OCI-LY3 (cell line): ENCODE measurements at regions not wholly inside any gene's neighbourhood (a gene's known extent, or its start where the extent isn't known, plus 50 kb on each side); places are given as distances from the start of the nearest gene placed in this dataset.

Source experiments
- H2AFZ ChIP-seq: fragments of 200-600, 300-600 bp; shearing (Covaris generic); 2 replicates; pipeline ENCODE4 v1.6.0; 2014; ENCODE audit warnings: antibody characterized with exemption, low read depth, low read length
- H3K27ac ChIP-seq: fragments of 200-600, 300-600 bp; sonication (generic); 2 replicates; pipeline ENCODE4 v1.5.1; 2014; ENCODE audit warnings: mild to moderate bottlenecking, low read length, moderate library complexity, mixed read lengths
- H3K27me3 ChIP-seq: fragments of 200-600, 300-600 bp; sonication (generic); 2 replicates; pipeline ENCODE4 v1.6.1; 2014; ENCODE audit warnings: low read depth, low read length, mixed read lengths
- H3K36me3 ChIP-seq: fragments of 200-600, 300-600 bp; sonication (generic); replicated peaks from 2 replicates; pipeline ENCODE3; 2014; ENCODE audit warnings: low read depth, low read length, mixed read lengths
- H3K4me1 ChIP-seq: fragments of 300-600, 200-600 bp; sonication (generic); 2 replicates; pipeline ENCODE4 v1.6.1; 2014; ENCODE audit warnings: low read length, mixed read lengths
- H3K4me2 ChIP-seq: fragments of 200-600, 300-600 bp; sonication (generic); 2 replicates; pipeline ENCODE4 v1.6.1; 2014; ENCODE audit warnings: low read length, mixed read lengths
- H3K4me3 ChIP-seq: fragments of 300-600, 200-600 bp; sonication (generic); 2 replicates; pipeline ENCODE4 v1.5.1; 2014; ENCODE audit warnings: antibody characterized with exemption, mild to moderate bottlenecking, low read length, moderate library complexity
- H3K79me2 ChIP-seq: fragments of 300-600, 200-600 bp; shearing (Covaris generic); 2 replicates; pipeline ENCODE4 v1.6.1; 2014; ENCODE audit warnings: mild to moderate bottlenecking, low read length, mixed read lengths
- H3K9ac ChIP-seq: fragments of 300-600, 200-600 bp; shearing (Covaris generic); 2 replicates; pipeline ENCODE4 v1.6.0; 2014; ENCODE audit warnings: mild to moderate bottlenecking, low read length, moderate library complexity
- H3K9me3 ChIP-seq: fragments of 200-600, 300-600 bp; shearing (Covaris generic); 2 replicates; pipeline ENCODE4 v1.6.1; 2014; ENCODE audit warnings: low read length, mixed read lengths; ENCODE audit not compliant: insufficient read depth
- H4K20me1 ChIP-seq: fragments of 200-600, 300-600 bp; sonication (generic); 2 replicates; pipeline ENCODE4 v1.6.1; 2016; ENCODE audit warnings: low read length, mixed read lengths; ENCODE audit not compliant: insufficient read depth
- EZH2phosphoT487 ChIP-seq: fragments of 200-600 bp; shearing (Covaris generic); IDR thresholded peaks from 2 replicates; pipeline ENCODE4 v1.6.1; 2018; ENCODE audit warnings: antibody characterized with exemption, mixed run types, low read depth
- TF ChIP-seq, protein P1 (sequence below): fragments of 200-600, 300-600 bp; sonication (generic); IDR thresholded peaks from 2 replicates; pipeline ENCODE4 v1.5.1; 2014; ENCODE audit warnings: antibody characterized with exemption, low read length, low read depth

DNA sequence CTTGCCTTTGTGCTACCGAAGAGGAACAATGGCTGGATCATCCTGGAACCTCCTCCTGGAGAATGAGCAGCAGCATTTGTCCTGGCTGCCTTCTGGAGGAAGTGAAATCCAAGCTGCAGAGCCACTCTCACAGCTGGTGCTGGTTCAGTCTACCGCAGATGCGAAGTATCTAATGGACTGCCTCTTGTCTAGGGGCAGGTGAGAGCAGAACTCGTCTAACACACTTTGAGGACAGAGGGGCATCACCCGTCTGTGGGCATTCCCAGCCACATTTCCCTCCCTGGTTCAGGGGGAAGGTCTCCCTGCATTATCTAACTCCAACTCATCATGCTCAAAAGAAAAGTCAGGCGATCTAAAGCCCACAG lies 338.2 kb upstream of the GATB start:
- no peak overlapping the region for H2AFZ ChIP-seq
- no peak overlapping the region for H3K27ac ChIP-seq
- peak overlapping the region; percentile 22 for H3K4me2 ChIP-seq

DNA sequence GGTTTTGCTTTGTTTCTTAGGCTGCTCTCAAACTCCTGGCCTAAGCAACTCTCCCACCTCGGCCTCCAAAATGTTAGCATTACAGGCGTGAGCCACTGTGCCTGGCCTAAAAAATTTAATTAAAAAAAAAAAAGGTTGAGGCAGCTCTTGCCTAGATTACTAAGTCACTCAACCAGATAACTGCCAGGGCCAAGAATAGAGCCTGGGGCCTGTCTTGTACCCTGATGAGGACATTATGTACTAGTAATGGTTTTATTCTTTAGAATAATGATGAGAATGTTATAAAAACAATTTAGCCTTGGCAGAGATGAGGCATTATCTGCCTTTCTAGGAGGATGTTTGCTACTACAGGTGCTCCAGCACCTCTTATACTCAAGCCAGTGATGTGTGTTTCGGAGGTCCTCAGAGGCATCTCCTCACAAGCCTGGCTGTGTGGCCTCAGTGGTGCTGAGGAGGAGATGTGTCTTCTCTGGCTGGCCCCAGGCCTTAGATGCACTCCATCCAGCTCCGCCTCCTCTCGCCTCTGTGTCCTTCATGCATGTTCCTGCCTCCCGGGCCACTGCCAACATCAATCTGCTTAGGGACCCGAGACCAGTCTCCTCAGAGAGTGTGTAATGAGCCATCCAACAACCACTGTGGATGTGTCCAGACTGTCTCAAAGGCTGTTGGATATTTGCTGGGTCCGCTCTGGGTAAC lies 337.7 kb upstream of the GATB start:
- Histone ChIP-seq H3K4me2 (peak overlapping the region; percentile 22; the same call in 1 of the 2 replicates), H3K79me2 (no peaks in the 10 kb centered on the region), H3K27me3 (0 out of 2 replicates have a peak, but pooled peaks cover 3% of the 10 kb centered on the region), H3K4me3 (no peak overlapping the region), H4K20me1 (no peaks in the 10 kb centered on the region), H3K9me3 (no peaks in the 10 kb centered on the region), H3K4me1 (peaks cover 47% of the 10 kb centered on the region), H3K9ac (no peak overlapping the region), H2AFZ (no peak overlapping the region), H3K27ac (no peak overlapping the region), H3K36me3 (no peaks in the 10 kb centered on the region)
- TF ChIP-seq EZH2phosphoT487, result no peak
- TF ChIP-seq, protein P1, sequence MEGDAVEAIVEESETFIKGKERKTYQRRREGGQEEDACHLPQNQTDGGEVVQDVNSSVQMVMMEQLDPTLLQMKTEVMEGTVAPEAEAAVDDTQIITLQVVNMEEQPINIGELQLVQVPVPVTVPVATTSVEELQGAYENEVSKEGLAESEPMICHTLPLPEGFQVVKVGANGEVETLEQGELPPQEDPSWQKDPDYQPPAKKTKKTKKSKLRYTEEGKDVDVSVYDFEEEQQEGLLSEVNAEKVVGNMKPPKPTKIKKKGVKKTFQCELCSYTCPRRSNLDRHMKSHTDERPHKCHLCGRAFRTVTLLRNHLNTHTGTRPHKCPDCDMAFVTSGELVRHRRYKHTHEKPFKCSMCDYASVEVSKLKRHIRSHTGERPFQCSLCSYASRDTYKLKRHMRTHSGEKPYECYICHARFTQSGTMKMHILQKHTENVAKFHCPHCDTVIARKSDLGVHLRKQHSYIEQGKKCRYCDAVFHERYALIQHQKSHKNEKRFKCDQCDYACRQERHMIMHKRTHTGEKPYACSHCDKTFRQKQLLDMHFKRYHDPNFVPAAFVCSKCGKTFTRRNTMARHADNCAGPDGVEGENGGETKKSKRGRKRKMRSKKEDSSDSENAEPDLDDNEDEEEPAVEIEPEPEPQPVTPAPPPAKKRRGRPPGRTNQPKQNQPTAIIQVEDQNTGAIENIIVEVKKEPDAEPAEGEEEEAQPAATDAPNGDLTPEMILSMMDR, result no peak

More for the DNA sequence above, 338.2 kb upstream of the GATB start:
- H3K36me3 ChIP-seq, result no peaks in the 10 kb centered on the region
- 0 out of 2 replicates have a peak, but pooled peaks cover 3% of the 10 kb centered on the region for H3K27me3 ChIP-seq
- peaks cover 53% of the 10 kb centered on the region for H3K4me1 ChIP-seq
- no peaks in the 10 kb centered on the region for H3K9me3 ChIP-seq
- no peak overlapping the region for H3K4me3 ChIP-seq
- no peak overlapping the region for H3K9ac ChIP-seq
- H4K20me1 ChIP-seq, result no peaks in the 10 kb centered on the region
- no peaks in the 10 kb centered on the region for H3K79me2 ChIP-seq
- no peak for TF ChIP-seq EZH2phosphoT487
- TF ChIP-seq, protein P1, result no peak

DNA sequence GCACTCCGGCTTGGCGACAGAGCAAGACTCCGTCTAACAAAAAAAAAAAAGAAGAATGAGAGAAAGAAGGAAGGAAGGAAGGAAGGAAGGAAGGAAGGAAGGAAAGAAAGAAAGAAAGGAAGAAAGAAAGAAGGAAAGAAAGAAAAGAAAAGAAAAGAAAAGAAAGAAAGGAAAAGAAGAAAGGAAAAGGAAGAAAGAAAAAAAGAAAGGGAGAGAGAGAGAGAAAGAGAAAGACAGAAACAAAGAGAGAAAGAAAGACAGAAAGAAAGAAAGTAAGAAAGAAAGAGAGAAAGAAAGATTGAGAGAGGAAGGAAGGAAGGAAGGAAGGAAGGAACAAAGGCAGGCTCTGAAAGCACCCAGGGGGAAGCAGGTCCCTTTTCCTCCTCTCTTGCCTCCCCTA lies 336.6 kb upstream of the GATB start:
- Histone ChIP-seq H3K79me2 (no peaks in the 10 kb centered on the region), H3K36me3 (no peaks in the 10 kb centered on the region), H3K4me2 (no peak overlapping the region), H3K4me3 (no peak overlapping the region), H3K27me3 (0 out of 2 replicates have a peak, but pooled peaks cover 3% of the 10 kb centered on the region), H2AFZ (no peak overlapping the region), H3K27ac (no peak overlapping the region), H3K9ac (no peak overlapping the region), H3K4me1 (peaks cover 37% of the 10 kb centered on the region), H4K20me1 (no peaks in the 10 kb centered on the region), H3K9me3 (no peaks in the 10 kb centered on the region)
- TF ChIP-seq EZH2phosphoT487, result no peak
- TF ChIP-seq, protein P1, result no peak

DNA sequence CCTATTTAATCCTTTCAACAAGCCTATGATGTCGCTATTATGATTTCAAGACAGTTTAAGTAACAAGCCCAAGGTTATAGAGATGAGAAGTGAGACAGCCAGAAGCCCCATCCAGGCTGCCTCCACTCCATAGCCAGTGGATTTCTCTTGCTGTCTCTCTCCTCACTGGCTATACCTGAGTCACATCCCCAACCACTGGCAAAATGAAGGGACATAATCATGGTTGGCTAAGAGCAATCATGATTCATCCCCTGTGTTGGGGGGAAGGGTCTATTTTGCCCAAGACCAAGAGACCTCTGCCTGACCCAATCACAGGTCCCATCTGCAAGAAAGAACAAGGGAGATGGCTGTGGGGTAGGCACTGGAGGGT lies 334.9 kb upstream of the GATB start:
- TF ChIP-seq, protein P1, result no peak
- no peak for TF ChIP-seq EZH2phosphoT487
- Histone ChIP-seq H3K79me2 (no peaks in the 10 kb centered on the region), H4K20me1 (no peaks in the 10 kb centered on the region), H3K27me3 (0 out of 2 replicates have a peak, but pooled peaks cover 3% of the 10 kb centered on the region), H3K36me3 (no peaks in the 10 kb centered on the region), H3K27ac (no peak overlapping the region), H3K4me1 (peaks cover 28% of the 10 kb centered on the region), H3K9me3 (no peaks in the 10 kb centered on the region), H2AFZ (no peak overlapping the region), H3K9ac (no peak overlapping the region), H3K4me3 (no peak overlapping the region), H3K4me2 (no peak overlapping the region)
